T47D (cell line): ENCODE measurements at regions not wholly inside any gene's neighbourhood (a gene's known extent, or its start where the extent isn't known, plus 50 kb on each side); places are given as distances from the start of the nearest gene placed in this dataset.

Experiments used
- DNase-seq, 2 experiments: peaks; one replicate each; pipeline versions ENCODE4 v3.0.0 to v3.0.0-alpha.2; 2011 to 2012; ENCODE audit warnings: low read depth in 1 of 2, low spot score in 1 of 2
- JUND ChIP-seq: IDR thresholded peaks from 2 replicates; pipeline ENCODE4 v1.6.1; 2012; ENCODE audit warnings: low read depth
- in situ Hi-C: cut with HindIII; loops from 2 replicates; pipeline ENCODE4 v1.10.0; 2016; ENCODE audit warnings: low sequenced_read_pairs, low pct_unique_long_range_greater_than_20kb

- in situ Hi-C loops, result no loop called here
- no peak for TF ChIP-seq JUND
- DNase-seq, result no peak
Measured at GRCh38 chr4:14518136-14518535, 484.1 kb upstream of the CPEB2 start.

- in situ Hi-C loops, result no loop called here
- TF ChIP-seq JUND, result no peak
- DNase-seq, result no peak
Measured at GRCh38 chr4:14520171-14520570, 482.1 kb upstream of the CPEB2 start.

GRCh38 chr4:14524276-14524675 is 478.0 kb upstream of the CPEB2 start:
- no peak for DNase-seq
- TF ChIP-seq JUND, result no peak
- in situ Hi-C loops, result no loop called here

GRCh38 chr4:14528918-14529317 is 473.4 kb upstream of the CPEB2 start:
- in situ Hi-C loops, result no loop called here
- no peak for TF ChIP-seq JUND
- no peak for DNase-seq

- in situ Hi-C loops, result no loop called here
- TF ChIP-seq JUND, result no peak
- no peak for DNase-seq
Measured at GRCh38 chr4:14529653-14530052, 472.6 kb upstream of the CPEB2 start.

- DNase-seq, result no peak
- no peak for TF ChIP-seq JUND
Measured at GRCh38 chr4:14532436-14532835, 469.8 kb upstream of the CPEB2 start.

GRCh38 chr4:14539246-14539645 is 463.0 kb upstream of the CPEB2 start:
- in situ Hi-C loops, result no loop called here
- no peak for DNase-seq
- no peak for TF ChIP-seq JUND

More at GRCh38 chr4:14532436-14532835, 469.8 kb upstream of the CPEB2 start:
- in situ Hi-C loops, result no loop called here

GRCh38 chr4:14545163-14545562 is 457.1 kb upstream of the CPEB2 start:
- in situ Hi-C loops, result no loop called here
- no peak for TF ChIP-seq JUND
- no peak for DNase-seq

GRCh38 chr4:14545807-14546206 is 456.5 kb upstream of the CPEB2 start:
- no peak for DNase-seq
- in situ Hi-C loops, result no loop called here
- TF ChIP-seq JUND, result no peak

GRCh38 chr4:14552119-14552518 is 450.2 kb upstream of the CPEB2 start:
- no peak for TF ChIP-seq JUND
- in situ Hi-C loops, result no loop called here
- no peak for DNase-seq

- DNase-seq, result no peak
- in situ Hi-C loops, result no loop called here
- TF ChIP-seq JUND, result no peak
Measured at GRCh38 chr4:14559646-14560045, 442.6 kb upstream of the CPEB2 start.

GRCh38 chr4:14560577-14560976 is 441.7 kb upstream of the CPEB2 start:
- DNase-seq, result no peak
- in situ Hi-C loops, result no loop called here
- no peak for TF ChIP-seq JUND

- DNase-seq, result no peak
- no peak for TF ChIP-seq JUND
- in situ Hi-C loops, result no loop called here
Measured at GRCh38 chr4:14562901-14563300, 439.4 kb upstream of the CPEB2 start.

GRCh38 chr4:14564281-14564680 is 438.0 kb upstream of the CPEB2 start:
- in situ Hi-C loops, result no loop called here
- TF ChIP-seq JUND, result no peak
- DNase-seq, result no peak

- no peak for TF ChIP-seq JUND
- DNase-seq, result no peak
- in situ Hi-C loops, result no loop called here
Measured at GRCh38 chr4:14566518-14566917, 435.8 kb upstream of the CPEB2 start.
